HG03378 (cell line): ENCODE measurements at regions not wholly inside any gene's neighbourhood (a gene's known extent, or its start where the extent isn't known, plus 50 kb on each side); places are given as distances from the start of the nearest gene placed in this dataset.
"Not testable (repeated sequence)": the region's sequence is repeated elsewhere in the genome, so short reads cannot be mapped to it uniquely, and the experiment has no call there.

ENCODE experiments used
- ATAC-seq: cut with Tn5 transposase; IDR thresholded peaks from one replicate; pipeline ENCODE4 v1.9.1; 2021; ENCODE audit warnings: mild to moderate bottlenecking, moderate library complexity; ENCODE audit not compliant: unreplicated experiment

DNA sequence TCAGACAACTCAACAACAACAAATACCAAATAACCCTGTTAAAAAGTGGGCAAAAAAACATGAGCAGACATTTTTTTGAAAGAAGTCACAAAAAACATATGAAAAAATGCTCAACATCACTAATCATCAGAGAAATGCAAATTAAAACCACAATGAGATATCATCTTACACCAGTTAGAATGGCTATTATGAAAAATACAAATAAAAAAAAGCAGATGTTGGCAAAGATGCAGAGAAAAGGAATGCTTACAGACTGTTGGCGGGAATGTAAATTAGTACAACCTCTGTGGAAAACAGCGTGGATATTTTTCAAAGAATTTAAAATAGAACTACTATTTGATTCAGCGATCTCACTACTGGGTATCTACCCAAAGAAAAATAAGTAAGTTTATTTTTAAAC is 114.0 kb downstream of the SLC38A4 start:
- no peak for ATAC-seq

DNA sequence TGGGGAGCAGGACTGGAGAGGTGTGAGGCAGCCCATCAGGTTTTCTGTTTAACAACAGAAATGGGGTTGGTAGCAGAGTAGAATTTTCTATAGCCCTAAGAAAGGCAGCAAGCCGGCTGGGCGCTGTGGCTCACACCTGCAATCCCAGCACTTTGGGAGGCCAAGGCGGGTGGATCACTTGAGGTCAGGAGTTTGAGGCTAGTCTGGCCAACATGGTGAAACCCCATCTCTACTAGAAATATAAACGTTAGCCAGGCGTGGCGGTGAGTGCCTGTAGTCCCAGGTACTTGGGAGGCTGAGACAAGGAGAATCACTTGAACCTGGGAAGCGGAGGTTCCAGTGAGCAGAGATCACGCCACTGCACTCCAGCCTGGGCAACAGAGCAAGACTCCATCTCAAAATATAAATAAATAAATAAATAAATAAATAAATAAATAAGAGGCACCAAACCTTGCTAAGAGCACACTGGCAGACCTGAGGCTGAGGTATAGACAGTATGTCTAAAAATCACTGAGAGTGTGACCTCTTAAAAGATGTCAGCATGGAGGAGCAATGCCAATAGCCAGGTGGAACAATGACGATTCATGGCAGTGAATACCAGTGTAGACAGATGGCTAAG is 115.6 kb downstream of the SLC38A4 start:
- ATAC-seq: no peak

- no peak for ATAC-seq
Observed at GRCh38 chr12:46702581-46703344, 123.0 kb downstream of the SLC38A4 start.

GRCh38 chr12:46701356-46701755 is 124.4 kb downstream of the SLC38A4 start:
- ATAC-seq: no peak

DNA sequence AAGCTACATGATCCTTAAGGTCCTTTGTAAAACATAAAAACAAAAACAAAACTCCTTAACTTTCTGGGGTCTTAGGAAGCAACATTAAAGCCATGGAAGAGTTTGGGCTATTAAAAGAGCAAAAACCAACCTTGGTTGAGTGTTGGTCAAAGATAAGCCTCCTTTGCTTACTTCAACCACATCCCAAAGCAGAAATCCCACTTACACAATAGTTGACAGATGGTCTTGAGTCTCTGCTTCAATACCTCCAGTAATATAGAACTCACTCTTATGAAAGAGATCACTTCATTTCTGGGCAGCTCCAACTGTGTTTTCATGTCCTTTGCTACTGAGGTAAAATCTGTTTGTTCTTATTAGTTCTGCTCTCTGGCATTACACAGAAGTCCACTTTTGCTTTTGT is 125.8 kb downstream of the SLC38A4 start:
- ATAC-seq: no peak

- ATAC-seq: no peak
Observed at GRCh38 chr12:46698003-46698402, 127.8 kb downstream of the SLC38A4 start.

- no peak for ATAC-seq
Observed at GRCh38 chr12:46693518-46693917, 132.3 kb downstream of the SLC38A4 start.

GRCh38 chr12:46693034-46693433 is 132.8 kb downstream of the SLC38A4 start:
- no peak for ATAC-seq

DNA sequence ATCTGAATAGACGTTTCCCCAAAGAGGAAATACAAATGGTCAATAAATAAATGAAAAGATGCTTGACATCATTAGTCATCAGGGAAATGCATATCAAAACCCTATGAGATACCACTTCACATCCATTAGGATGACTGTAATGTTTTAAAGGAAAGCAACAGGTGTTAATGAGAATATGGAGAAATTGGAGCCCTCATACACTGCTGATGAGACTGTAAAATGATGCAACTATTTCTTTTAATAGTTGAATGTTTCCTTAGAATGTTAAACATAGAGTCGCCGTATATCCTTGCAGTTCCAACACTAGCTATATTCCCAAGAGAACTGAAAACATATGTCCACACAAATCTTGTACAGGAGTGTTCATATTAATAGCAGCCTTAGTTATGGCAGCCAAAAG is 133.2 kb downstream of the SLC38A4 start:
- ATAC-seq: no peak

DNA sequence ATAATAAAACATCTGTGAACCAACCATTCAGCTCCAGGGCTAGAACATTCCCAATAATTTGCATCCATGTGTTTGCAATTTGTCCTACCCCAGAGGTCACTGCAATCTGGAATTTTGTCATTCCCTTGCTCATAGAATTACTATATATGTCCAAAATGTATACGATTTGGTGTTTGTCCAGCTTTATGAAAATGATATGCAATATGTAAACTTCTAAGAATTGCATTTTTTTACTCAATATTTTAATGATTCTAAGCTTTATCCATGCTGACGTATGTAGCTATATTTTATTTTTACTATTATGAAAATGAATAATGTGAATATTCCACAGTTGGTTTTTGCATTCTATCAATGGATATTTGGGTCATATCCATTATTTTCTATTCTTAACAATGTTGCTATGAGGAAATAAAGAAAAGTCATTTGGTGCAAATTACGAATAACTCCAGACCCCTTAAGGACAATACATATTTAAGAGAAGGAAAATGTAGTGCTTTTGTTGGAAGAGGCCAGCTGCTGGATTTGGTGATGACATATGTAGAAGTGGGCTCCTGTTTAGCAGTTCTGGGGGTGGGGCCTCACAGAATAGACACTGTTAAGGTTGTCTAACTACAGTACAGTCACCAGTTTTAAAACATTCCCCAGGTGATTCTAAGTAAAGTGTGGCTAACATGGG is 139.4 kb downstream of the SLC38A4 start:
- ATAC-seq: no peak

DNA sequence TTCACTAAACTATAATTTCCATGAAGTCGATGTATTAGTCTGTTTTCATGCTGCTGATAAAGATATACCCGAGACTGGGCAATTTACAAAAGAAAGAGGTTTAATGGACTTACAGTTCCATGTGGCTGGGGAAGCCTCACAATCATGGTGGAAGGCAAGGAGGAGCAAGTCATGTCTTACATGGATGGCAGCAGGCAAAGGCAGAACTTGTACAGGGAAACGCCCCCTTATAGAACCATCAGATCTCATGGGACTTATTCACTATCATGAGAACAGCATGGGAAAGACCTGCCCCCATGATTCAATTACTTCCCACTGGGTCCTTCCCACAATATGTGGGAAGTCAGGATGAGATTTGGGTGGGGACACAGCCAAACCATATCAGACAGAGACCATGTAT is 141.6 kb downstream of the SLC38A4 start:
- ATAC-seq: not testable (repeated sequence)

- ATAC-seq: no peak
Observed at GRCh38 chr12:46682148-46682547, 143.6 kb downstream of the SLC38A4 start.

GRCh38 chr12:46680506-46680905 is 145.3 kb downstream of the SLC38A4 start:
- no peak for ATAC-seq

DNA sequence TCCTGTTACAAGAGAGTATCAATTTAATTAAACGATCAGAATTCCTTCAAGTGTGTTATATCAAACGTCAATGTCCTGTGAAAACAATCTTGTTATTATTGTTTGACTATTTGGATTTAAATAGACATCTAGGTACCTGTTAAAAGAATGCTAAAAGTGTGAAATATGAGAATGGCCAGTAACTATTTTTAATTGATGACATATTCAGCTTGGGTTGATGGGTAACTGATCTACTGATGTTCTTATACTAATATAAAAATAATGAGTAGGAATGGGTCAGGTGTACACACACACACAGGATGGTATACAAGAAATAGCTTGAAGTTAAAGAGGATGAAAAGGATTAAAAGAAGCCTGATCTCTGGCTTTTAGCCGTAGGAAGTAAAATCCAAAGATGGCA is 146.0 kb downstream of the SLC38A4 start:
- ATAC-seq: no peak

DNA sequence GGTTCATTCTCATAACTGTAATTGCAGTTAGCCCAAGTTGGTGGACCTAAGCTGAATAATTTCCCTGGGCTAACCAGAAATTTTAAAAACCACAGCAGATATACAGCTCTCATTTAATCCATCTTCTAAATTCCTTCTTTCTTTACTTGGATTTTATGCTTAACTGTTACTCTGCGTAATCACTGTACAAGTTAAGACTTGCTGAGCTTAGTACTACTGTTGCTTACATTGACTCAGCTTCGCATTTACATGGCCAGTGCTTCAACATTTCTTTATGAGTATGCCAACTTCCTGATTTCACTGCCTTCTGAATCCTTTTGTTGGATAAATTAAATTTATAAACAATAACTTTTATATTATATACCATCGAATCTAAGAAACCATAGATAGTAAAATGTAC is 147.4 kb downstream of the SLC38A4 start:
- ATAC-seq: no peak

DNA sequence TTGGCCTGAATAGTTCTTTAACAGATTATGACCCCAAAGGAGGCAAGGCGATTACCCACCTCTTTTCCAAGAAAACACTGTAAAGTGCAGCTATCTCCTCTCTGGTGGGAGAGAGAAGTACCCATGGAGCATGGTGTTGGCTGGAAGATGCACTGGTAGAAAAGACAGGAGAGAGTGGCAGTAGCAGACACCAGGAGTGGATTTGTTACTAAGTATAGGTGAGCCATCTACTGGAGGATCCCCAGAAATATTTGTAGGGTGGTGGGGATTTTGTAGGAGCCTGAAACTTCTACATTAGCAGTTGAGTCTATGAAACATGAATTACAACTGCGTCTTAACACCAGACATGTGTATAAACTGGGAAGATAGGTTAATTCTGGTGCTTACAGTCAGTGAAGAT is 148.0 kb downstream of the SLC38A4 start:
- ATAC-seq: no peak

DNA sequence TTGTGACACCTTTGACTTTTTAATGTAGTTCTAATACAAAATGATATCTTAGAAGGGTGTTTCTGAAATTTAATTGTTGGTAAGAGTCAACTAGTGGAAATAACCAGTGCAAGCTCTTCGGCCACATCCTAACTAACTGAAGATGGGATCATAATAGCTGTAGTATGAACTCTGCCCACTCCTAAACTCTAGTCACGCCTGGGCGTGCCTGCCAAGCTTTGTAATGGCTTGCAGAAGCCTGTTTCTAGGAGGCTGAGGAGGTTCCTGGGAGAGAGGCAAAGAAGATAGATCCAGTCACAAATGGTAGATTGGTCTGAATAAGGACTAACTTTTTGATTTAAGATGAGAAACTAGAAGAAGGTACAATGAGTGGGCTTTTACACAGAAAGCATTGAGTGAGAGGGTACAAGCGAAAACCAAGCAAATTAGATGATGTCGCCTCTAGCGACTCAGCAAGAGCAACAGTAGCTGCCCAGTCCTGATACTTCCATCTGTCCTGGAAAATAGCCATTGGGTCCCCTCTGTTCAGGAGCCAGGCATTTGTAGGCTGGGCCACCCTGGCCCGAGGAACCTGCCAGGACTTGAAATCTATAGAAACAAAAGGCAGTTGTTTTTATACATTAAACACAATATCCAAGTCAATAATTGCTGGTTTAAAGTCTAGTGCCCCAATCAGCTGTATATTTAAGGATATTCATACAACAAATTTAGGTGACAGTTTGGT is 148.8 kb downstream of the SLC38A4 start:
- no peak for ATAC-seq

DNA sequence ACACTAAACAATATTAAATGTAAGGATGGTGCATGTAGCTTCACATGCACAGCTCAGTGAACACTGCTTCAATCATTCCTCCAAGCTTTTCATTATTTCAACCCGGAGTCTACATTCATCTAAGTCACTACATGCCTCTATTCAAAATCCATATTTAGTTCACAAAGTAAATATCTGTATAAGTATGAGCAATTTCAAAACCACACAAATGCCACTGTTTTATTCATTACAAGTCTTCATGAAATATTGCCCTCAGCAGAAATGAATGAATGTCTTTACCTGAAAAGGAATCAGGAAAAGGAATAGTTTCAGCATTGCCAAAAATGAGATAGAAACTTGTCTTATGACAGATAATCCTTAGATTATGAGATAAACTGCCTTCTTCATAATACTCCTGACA is 149.4 kb downstream of the SLC38A4 start:
- ATAC-seq: no peak

- ATAC-seq: no peak
Observed at GRCh38 chr12:46675736-46676135, 150.1 kb downstream of the SLC38A4 start.

- no peak for ATAC-seq
Observed at GRCh38 chr12:46674800-46675199, 151.0 kb downstream of the SLC38A4 start.

DNA sequence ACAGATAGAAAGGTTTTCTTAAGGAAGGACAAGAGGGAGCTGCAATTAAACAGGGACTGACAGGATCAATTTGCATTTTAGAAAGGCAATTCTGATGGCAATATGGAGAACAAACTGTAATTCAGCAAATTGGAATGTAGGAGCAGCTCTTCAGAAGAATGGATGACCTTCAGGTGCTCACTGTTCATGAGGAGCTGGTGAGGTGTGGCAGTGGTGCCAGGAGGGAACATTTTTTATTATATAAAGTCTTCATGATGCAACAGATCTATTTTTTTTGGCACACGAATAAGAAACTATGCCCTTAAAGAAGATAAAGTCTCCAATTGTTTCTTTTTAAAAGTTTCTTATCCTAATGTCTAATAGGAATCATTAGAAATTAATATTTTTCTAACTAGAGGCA is 151.7 kb downstream of the SLC38A4 start:
- ATAC-seq: no peak

GRCh38 chr12:46671102-46671501 is 154.7 kb downstream of the SLC38A4 start:
- no peak for ATAC-seq
